ENCODE measurements at regions not wholly inside any gene's neighbourhood (a gene's known extent, or its start where the extent isn't known, plus 50 kb on each side); places are given as distances from the start of the nearest gene placed in this dataset.
"Not testable (repeated sequence)": the region's sequence is repeated elsewhere in the genome, so short reads cannot be mapped to it uniquely, and the experiment has no call there.

DNA sequence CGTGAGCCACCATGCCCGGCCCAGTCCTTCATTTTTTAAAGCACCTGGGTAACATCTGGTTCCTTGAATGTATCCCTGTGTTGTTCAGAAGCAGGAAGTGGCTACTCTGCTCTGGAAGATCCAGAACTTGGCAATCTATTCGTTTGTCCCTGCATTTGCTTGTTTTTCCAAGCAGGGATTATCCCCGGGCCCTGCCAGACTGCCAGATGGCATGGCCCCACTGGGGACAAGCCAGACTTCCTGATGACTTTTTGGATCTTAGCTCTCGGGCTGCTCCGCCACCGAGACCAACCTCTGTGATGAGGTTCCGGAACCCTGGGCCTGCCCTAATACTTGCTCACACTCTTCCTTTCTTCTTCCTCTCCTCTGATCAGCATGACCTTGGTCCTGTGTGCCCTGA lies 496.7 kb downstream of the TYW1 start:
- H3K4me3 ChIP-seq (ENCODE audit: low read depth, low read length), result no peak overlapping the region
- no peak for TF ChIP-seq CTCF (IDR thresholded peaks at IDR 0.05; ENCODE audit: low read depth, low read length)

GRCh38 chr7:67496589-67496988 lies 500.0 kb downstream of the TYW1 start:
- TF ChIP-seq CTCF (IDR thresholded peaks at IDR 0.05; ENCODE audit: low read depth, low read length), result no peak
- no peak overlapping the region for H3K4me3 ChIP-seq (ENCODE audit: low read depth, low read length)

- H3K4me3 ChIP-seq (ENCODE audit: low read depth, low read length), result not testable (repeated sequence)
Observed at GRCh38 chr7:67497914-67498313, 501.3 kb downstream of the TYW1 start.

DNA sequence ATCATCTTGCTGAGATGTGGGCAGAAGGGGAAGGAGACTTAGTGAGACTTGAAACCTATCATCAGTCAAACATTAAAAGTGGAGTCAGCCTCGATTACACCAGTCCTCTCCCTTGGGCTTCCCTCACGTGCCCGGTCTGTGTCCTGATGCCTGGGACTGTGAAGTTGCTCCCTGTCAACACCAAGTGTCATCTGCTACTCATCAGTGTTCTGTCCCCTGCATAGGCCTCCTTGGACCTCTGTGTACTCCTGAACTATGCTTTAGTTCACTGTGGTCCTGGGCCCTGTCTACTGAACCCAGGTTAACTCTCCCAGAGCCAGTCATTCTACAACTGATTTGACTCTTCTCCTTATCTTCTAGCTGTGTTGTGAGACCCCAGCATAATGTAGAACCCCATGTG lies 506.3 kb downstream of the TYW1 start:
- no peak for TF ChIP-seq CTCF (IDR thresholded peaks at IDR 0.05; ENCODE audit: low read depth, low read length)
- no peak overlapping the region for H3K4me3 ChIP-seq (ENCODE audit: low read depth, low read length)

DNA sequence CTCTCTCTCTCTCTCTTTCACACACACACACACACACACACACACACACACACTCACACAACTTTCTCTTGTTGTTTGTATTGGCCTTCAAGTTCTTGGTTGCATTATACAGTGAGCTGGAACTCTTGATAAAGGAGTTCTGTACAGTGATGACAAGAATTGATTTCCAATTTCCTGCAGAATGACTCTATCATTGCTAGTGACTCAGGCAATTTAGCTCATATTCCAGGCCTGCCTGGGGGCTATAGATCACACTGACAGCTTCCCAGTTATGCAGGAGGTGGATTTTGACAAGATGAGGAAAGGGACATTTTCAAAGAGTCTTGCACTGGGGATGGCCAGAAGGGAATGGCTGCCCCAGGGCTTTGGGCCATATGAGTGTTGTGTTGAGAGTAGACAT lies 508.8 kb downstream of the TYW1 start:
- TF ChIP-seq CTCF (IDR thresholded peaks at IDR 0.05; ENCODE audit: low read depth, low read length), result no peak
- H3K4me3 ChIP-seq (ENCODE audit: low read depth, low read length), result no peak overlapping the region

DNA sequence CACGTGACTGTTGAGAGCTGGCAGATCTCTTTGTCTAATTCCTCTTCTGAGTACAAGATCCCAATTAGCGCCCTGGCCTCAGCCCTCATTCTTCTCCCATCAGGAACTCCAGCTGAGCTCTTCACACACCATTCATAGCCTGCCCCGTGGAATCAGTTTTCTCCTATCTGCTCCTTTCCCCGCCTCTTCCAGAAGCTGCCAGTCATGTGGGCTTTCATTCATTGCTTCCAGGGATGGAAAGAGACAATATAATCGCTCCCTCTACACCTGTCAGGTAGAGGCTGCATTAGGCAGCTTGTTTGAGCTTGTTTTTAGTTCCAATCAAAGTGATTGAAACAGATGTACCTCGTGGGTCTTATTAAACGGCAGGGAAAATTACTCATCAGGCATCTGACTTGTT lies 515.8 kb downstream of the TYW1 start:
- no peak overlapping the region for H3K4me3 ChIP-seq (ENCODE audit: low read depth, low read length)
- TF ChIP-seq CTCF (IDR thresholded peaks at IDR 0.05; ENCODE audit: low read depth, low read length), result no peak

- TF ChIP-seq CTCF (IDR thresholded peaks at IDR 0.05; ENCODE audit: low read depth, low read length), result no peak
Observed at GRCh38 chr7:67518580-67518979, 521.9 kb downstream of the TYW1 start.

DNA sequence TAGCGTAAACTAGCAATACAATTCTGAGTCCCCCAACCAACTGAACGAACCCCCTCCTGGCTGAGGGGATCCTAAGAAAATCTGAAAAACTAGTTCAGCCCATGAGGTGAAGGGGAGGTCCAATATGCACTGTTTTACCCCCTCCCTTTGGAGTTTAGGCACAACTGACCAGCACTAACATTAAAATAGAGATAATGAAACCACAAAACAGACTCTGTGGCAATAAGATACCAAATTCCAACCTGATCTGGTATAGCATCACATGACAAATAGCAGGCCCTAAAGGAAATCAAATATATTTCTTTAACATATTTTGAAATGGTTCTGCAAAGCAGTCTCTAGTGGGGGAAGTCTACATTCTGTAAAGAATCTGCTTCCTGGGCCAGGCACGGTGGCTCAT lies 522.5 kb downstream of the TYW1 start:
- no peak for TF ChIP-seq CTCF (IDR thresholded peaks at IDR 0.05; ENCODE audit: low read depth, low read length)
- H3K4me3 ChIP-seq (ENCODE audit: low read depth, low read length), result no peak overlapping the region

More at GRCh38 chr7:67518580-67518979, 521.9 kb downstream of the TYW1 start:
- H3K4me3 ChIP-seq (ENCODE audit: low read depth, low read length), result no peak overlapping the region
